Posterior cingulate gyrus (tissue), 11 donors: ENCODE measurements at regions not wholly inside any gene's neighbourhood (a gene's known extent, or its start where the extent isn't known, plus 50 kb on each side); places are given as distances from the start of the nearest gene placed in this dataset.

Source experiments
- DNase-seq, 10 donors: peaks; one replicate each; pipeline versions ENCODE4 v3.0.0 to v3.0.0-alpha.2; 2020 to 2021; ENCODE audit warnings: mixed read lengths in 3 of 10
- intact Hi-C: fragments of 100-400 bp; cut with DNase I; formaldehyde crosslinking; loops from one replicate; pipeline ENCODE4 v1.15.1; 2023

GRCh38 chr1:34460193-34460592 lies 283.5 kb downstream of the C1orf94 start:
- DNase-seq = peak in 3 of 10 donors; percentile 8 to 35 (median 26)
- intact Hi-C loops = loop anchor here (10.0 kb wide), 1 partner anchor 285 kb away; no protein-coding TSS in a partner anchor

GRCh38 chr1:34470401-34470800 lies 284.4 kb upstream of the GJB5 start:
- intact Hi-C loops = no loop called here
- DNase-seq = no peak

- intact Hi-C loops = no loop called here
Observed at GRCh38 chr1:34474566-34474965, 280.3 kb upstream of the GJB5 start.

GRCh38 chr1:34476371-34476770 lies 278.5 kb upstream of the GJB5 start:
- intact Hi-C loops = no loop called here
- DNase-seq = no peak

More at GRCh38 chr1:34474566-34474965, 280.3 kb upstream of the GJB5 start:
- DNase-seq = no peak

- intact Hi-C loops = no loop called here
- DNase-seq = no peak
Observed at GRCh38 chr1:34477632-34478141, 277.2 kb upstream of the GJB5 start.

GRCh38 chr1:34478515-34479076 lies 276.3 kb upstream of the GJB5 start:
- no peak for DNase-seq
- intact Hi-C loops = no loop called here

GRCh38 chr1:34479731-34480130 lies 275.1 kb upstream of the GJB5 start:
- DNase-seq = no peak
- intact Hi-C loops = no loop called here

GRCh38 chr1:34488080-34488708 lies 266.7 kb upstream of the GJB5 start:
- intact Hi-C loops = no loop called here
- no peak for DNase-seq

GRCh38 chr1:34500451-34500850 lies 254.4 kb upstream of the GJB5 start:
- DNase-seq = peak in 1 of 10 donors; percentile 26
- intact Hi-C loops = no loop called here

- intact Hi-C loops = loop anchor here (10.0 kb wide), 1 partner anchor 177 kb away; no protein-coding TSS in a partner anchor
- no peak for DNase-seq
Observed at GRCh38 chr1:34511802-34512201, 243.0 kb upstream of the GJB5 start.

GRCh38 chr1:34518146-34518699 lies 236.6 kb upstream of the GJB5 start:
- DNase-seq = peak in 1 of 10 donors; percentile 67
- intact Hi-C loops = loop anchor here (10.0 kb wide), 1 partner anchor 183 kb away; no protein-coding TSS in a partner anchor

GRCh38 chr1:34520111-34520510 lies 234.7 kb upstream of the GJB5 start:
- DNase-seq = peak in 3 of 10 donors; percentile 15 to 66 (median 34)
- intact Hi-C loops = no loop called here

- intact Hi-C loops = no loop called here
- no peak for DNase-seq
Observed at GRCh38 chr1:34524783-34525182, 230.1 kb upstream of the GJB5 start.

- intact Hi-C loops = no loop called here
- peak in 2 of 10 donors; percentile 25 to 84 for DNase-seq
Observed at GRCh38 chr1:34529935-34530859, 224.7 kb upstream of the GJB5 start.

- intact Hi-C loops = no loop called here
- no peak for DNase-seq
Observed at GRCh38 chr1:34532113-34532512, 222.7 kb upstream of the GJB5 start.

- intact Hi-C loops = no loop called here
- DNase-seq = no peak
Observed at GRCh38 chr1:34538481-34538880, 216.4 kb upstream of the GJB5 start.

- intact Hi-C loops = no loop called here
- DNase-seq = no peak
Observed at GRCh38 chr1:34547046-34547674, 207.7 kb upstream of the GJB5 start.

GRCh38 chr1:34549199-34549598 lies 205.6 kb upstream of the GJB5 start:
- intact Hi-C loops = no loop called here

GRCh38 chr1:34578306-34578705 lies 176.5 kb upstream of the GJB5 start:
- intact Hi-C loops = no loop called here

More at GRCh38 chr1:34549199-34549598, 205.6 kb upstream of the GJB5 start:
- DNase-seq = no peak

GRCh38 chr1:34582356-34582755 lies 172.5 kb upstream of the GJB5 start:
- intact Hi-C loops = no loop called here
- no peak for DNase-seq

More at GRCh38 chr1:34578306-34578705, 176.5 kb upstream of the GJB5 start:
- no peak for DNase-seq
